Neural progenitor cell (in vitro differentiated cells): ENCODE measurements at regions not wholly inside any gene's neighbourhood (a gene's known extent, or its start where the extent isn't known, plus 50 kb on each side); places are given as distances from the start of the nearest gene placed in this dataset.

Source experiments
- DNase-seq: peaks from one replicate; pipeline ENCODE4 v3.0.0-alpha.2; 2016; ENCODE audit warnings: low spot score
- H2AFZ ChIP-seq: fragments of 200-600 bp; sonication (generic); replicated peaks from 2 replicates; pipeline ENCODE4 v1.6.1; 2016; ENCODE audit warnings: antibody characterized with exemption
- H3F3A ChIP-seq: fragments of 200-600 bp; sonication (generic); 2 replicates; pipeline ENCODE4 v1.6.1; 2016; ENCODE audit warnings: antibody characterized with exemption, low read depth
- H3K27ac ChIP-seq: fragments of 200-600 bp; sonication (generic); 2 replicates; pipeline ENCODE4 v1.5.1; 2016; ENCODE audit warnings: mild to moderate bottlenecking
- H3K27me3 ChIP-seq: fragments of 200-600 bp; sonication (generic); 2 replicates; pipeline ENCODE4 v1.6.1; 2016; ENCODE audit warnings: mild to moderate bottlenecking, moderate library complexity
- H3K36me3 ChIP-seq: fragments of 200-600 bp; sonication (generic); 2 replicates; pipeline ENCODE4 v1.5.1; 2016
- H3K4me1 ChIP-seq: fragments of 200-600 bp; sonication (generic); 2 replicates; pipeline ENCODE4 v1.6.1; 2016; ENCODE audit warnings: mixed run types
- H3K4me2 ChIP-seq: fragments of 200-600 bp; sonication (generic); 2 replicates; pipeline ENCODE4 v1.6.1; 2016
- H3K4me3 ChIP-seq: fragments of 200-600 bp; sonication (generic); 2 replicates; pipeline ENCODE4 v1.5.1; 2016
- H3K79me2 ChIP-seq: fragments of 200-600 bp; sonication (generic); 2 replicates; pipeline ENCODE4 v1.6.1; 2016; ENCODE audit warnings: low read depth
- H3K9ac ChIP-seq: fragments of 200-600 bp; sonication (generic); 2 replicates; pipeline ENCODE4 v1.6.1; 2016
- H3K9me3 ChIP-seq: fragments of 200-600 bp; sonication (generic); 2 replicates; pipeline ENCODE4 v1.5.1; 2016; ENCODE audit warnings: low read depth
- H4K20me1 ChIP-seq: fragments of 200-600 bp; sonication (generic); 2 replicates; pipeline ENCODE4 v1.6.1; 2016; ENCODE audit warnings: low read depth
- H3K27ac Mint-ChIP-seq: 3 replicates; pipeline ENCODE4 v1.8.0; 2021; ENCODE audit warnings: mixed read lengths
- H3K27me3 Mint-ChIP-seq: 2 replicates; pipeline ENCODE4 v1.8.0; 2022; ENCODE audit warnings: low read depth, mild to moderate bottlenecking, inconsistent platforms, moderate library complexity, mixed read lengths; ENCODE audit not compliant: insufficient read depth
- H3K36me3 Mint-ChIP-seq: 3 replicates; pipeline ENCODE4 v1.8.0; 2021; ENCODE audit warnings: mixed read lengths
- H3K4me1 Mint-ChIP-seq: 3 replicates; pipeline ENCODE4 v1.8.0; 2021; ENCODE audit warnings: mixed read lengths
- H3K4me3 Mint-ChIP-seq: 3 replicates; pipeline ENCODE4 v1.8.0; 2021; ENCODE audit warnings: mild to moderate bottlenecking, moderate library complexity, mixed read lengths
- H3K9me3 Mint-ChIP-seq: 3 replicates; pipeline ENCODE4 v1.8.0; 2020; ENCODE audit warnings: mixed read lengths
- EZH2 ChIP-seq: fragments of 200-600 bp; sonication (generic); IDR thresholded peaks from 2 replicates; pipeline ENCODE4 v1.6.1; 2017; ENCODE audit warnings: antibody characterized with exemption, mild to moderate bottlenecking, moderate library complexity
- EZH2phosphoT487 ChIP-seq: fragments of 200-600 bp; sonication (generic); IDR thresholded peaks from 2 replicates; pipeline ENCODE4 v1.6.1; 2017; ENCODE audit warnings: antibody characterized with exemption
- TF ChIP-seq, protein P1 (sequence below): fragments of 200-600 bp; sonication (generic); IDR thresholded peaks from 2 replicates; pipeline ENCODE4 v1.5.1; 2017; ENCODE audit warnings: antibody characterized with exemption, mild to moderate bottlenecking

GRCh38 chr14:55773984-55774545, 194.1 kb downstream of the KTN1 start:
- Mint-ChIP-seq H3K27ac (no peak overlapping the region), H3K27me3 (no peaks in the 10 kb centered on the region)
- TF ChIP-seq EZH2 = no peak
- TF ChIP-seq, protein P1, sequence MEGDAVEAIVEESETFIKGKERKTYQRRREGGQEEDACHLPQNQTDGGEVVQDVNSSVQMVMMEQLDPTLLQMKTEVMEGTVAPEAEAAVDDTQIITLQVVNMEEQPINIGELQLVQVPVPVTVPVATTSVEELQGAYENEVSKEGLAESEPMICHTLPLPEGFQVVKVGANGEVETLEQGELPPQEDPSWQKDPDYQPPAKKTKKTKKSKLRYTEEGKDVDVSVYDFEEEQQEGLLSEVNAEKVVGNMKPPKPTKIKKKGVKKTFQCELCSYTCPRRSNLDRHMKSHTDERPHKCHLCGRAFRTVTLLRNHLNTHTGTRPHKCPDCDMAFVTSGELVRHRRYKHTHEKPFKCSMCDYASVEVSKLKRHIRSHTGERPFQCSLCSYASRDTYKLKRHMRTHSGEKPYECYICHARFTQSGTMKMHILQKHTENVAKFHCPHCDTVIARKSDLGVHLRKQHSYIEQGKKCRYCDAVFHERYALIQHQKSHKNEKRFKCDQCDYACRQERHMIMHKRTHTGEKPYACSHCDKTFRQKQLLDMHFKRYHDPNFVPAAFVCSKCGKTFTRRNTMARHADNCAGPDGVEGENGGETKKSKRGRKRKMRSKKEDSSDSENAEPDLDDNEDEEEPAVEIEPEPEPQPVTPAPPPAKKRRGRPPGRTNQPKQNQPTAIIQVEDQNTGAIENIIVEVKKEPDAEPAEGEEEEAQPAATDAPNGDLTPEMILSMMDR = no peak
- TF ChIP-seq EZH2phosphoT487 = no peak

DNA sequence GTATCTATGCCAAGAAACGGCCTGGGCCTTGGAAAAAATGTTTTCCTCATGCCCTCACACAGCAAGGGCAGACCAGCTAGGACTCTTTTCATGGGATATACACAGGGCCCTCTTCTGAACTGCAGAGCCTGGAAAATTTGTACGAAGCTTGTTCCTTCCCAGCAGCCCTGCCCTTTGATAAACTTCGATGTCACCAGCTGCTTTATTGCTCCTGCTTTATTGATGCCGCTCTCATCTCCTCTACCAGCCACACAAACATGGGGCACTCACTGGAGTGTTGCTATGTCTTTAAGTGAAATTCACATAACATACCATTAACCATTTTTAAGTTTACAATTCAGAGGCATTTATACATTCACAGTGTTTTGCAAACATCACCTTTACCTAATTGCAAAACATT, 197.9 kb downstream of the KTN1 start:
- no peak overlapping the region for H3K4me3 Mint-ChIP-seq
- no peak overlapping the region for H3K27ac Mint-ChIP-seq
- Histone ChIP-seq H3K9me3 (no peaks in the 10 kb centered on the region), H2AFZ (no peak overlapping the region), H3K9ac (no peak overlapping the region), H3K27ac (no peak overlapping the region), H3K4me2 (no peak overlapping the region), H3K4me1 (no peaks in the 10 kb centered on the region), H3K4me3 (no peak overlapping the region), H3F3A (no peaks in the 10 kb centered on the region), H3K27me3 (no peaks in the 10 kb centered on the region), H4K20me1 (no peaks in the 10 kb centered on the region), H3K79me2 (no peaks in the 10 kb centered on the region), H3K36me3 (no peaks in the 10 kb centered on the region)
- peaks cover 4% of the 10 kb centered on the region for H3K4me1 Mint-ChIP-seq
- H3K36me3 Mint-ChIP-seq = no peaks in the 10 kb centered on the region
- H3K27me3 Mint-ChIP-seq = no peaks in the 10 kb centered on the region
- DNase-seq = no peak
- TF ChIP-seq, protein P1 = no peak
- TF ChIP-seq EZH2 (no peak), EZH2phosphoT487 (no peak)
- H3K9me3 Mint-ChIP-seq = no peaks in the 10 kb centered on the region

More at GRCh38 chr14:55773984-55774545, 194.1 kb downstream of the KTN1 start:
- Histone ChIP-seq H3F3A (no peaks in the 10 kb centered on the region), H3K9me3 (no peaks in the 10 kb centered on the region), H3K79me2 (no peaks in the 10 kb centered on the region), H3K4me3 (no peak overlapping the region), H3K9ac (no peak overlapping the region), H3K4me2 (no peak overlapping the region), H3K36me3 (no peaks in the 10 kb centered on the region), H3K4me1 (peaks cover 10% of the 10 kb centered on the region), H3K27me3 (no peaks in the 10 kb centered on the region), H2AFZ (no peak overlapping the region), H3K27ac (no peak overlapping the region), H4K20me1 (no peaks in the 10 kb centered on the region)
- Mint-ChIP-seq H3K36me3 (no peaks in the 10 kb centered on the region), H3K4me3 (no peak overlapping the region), H3K4me1 (peaks cover 22% of the 10 kb centered on the region), H3K9me3 (no peaks in the 10 kb centered on the region)
- no peak for DNase-seq

- Histone ChIP-seq H3K36me3 (no peaks in the 10 kb centered on the region), H3K4me3 (no peak overlapping the region), H3K79me2 (no peaks in the 10 kb centered on the region), H3K9me3 (no peaks in the 10 kb centered on the region), H4K20me1 (no peaks in the 10 kb centered on the region), H3F3A (no peaks in the 10 kb centered on the region), H3K4me1 (no peaks in the 10 kb centered on the region), H3K27me3 (no peaks in the 10 kb centered on the region), H2AFZ (no peak overlapping the region), H3K27ac (no peak overlapping the region), H3K9ac (no peak overlapping the region), H3K4me2 (no peak overlapping the region)
- Mint-ChIP-seq H3K27me3 (no peaks in the 10 kb centered on the region), H3K27ac (no peak overlapping the region), H3K4me1 (no peaks in the 10 kb centered on the region), H3K4me3 (no peak overlapping the region), H3K36me3 (no peaks in the 10 kb centered on the region), H3K9me3 (no peaks in the 10 kb centered on the region)
- no peak for DNase-seq
- TF ChIP-seq EZH2phosphoT487 (no peak), EZH2 (no peak)
- TF ChIP-seq, protein P1 = no peak
Observed at GRCh38 chr14:55780156-55780946, 200.3 kb downstream of the KTN1 start.
